SU-DHL-6 (cell line): ENCODE measurements at regions not wholly inside any gene's neighbourhood (a gene's known extent, or its start where the extent isn't known, plus 50 kb on each side); places are given as distances from the start of the nearest gene placed in this dataset.

Experiments
- CTCF ChIP-seq: fragments of 200-600 bp; sonication (generic); IDR thresholded peaks from one replicate; pipeline ENCODE4 v1.5.1; 2017; ENCODE audit warnings: antibody characterized with exemption, mild to moderate bottlenecking, low read length, moderate library complexity; ENCODE audit not compliant: insufficient read depth, poor library complexity, severe bottlenecking
- EZH2phosphoT487 ChIP-seq: fragments of 200-600 bp; sonication (generic), shearing (Covaris generic); conservative IDR thresholded peaks from 2 replicates; pipeline ENCODE4 v1.6.1; 2018; ENCODE audit warnings: mild to moderate bottlenecking, antibody characterized with exemption, low read length, moderate library complexity, mixed read lengths

- TF ChIP-seq CTCF (no peak), EZH2phosphoT487 (no peak)
These were observed 121.0 kb downstream of the TFCP2L1 start for GRCh38 chr2:121164042-121164441.
